ENCODE measurements at regions not wholly inside any gene's neighbourhood (a gene's known extent, or its start where the extent isn't known, plus 50 kb on each side); places are given as distances from the start of the nearest gene placed in this dataset.

GRCh38 chr5:33306758-33307157 is 134.0 kb upstream of the TARS1 start:
- no peak for DNase-seq

DNA sequence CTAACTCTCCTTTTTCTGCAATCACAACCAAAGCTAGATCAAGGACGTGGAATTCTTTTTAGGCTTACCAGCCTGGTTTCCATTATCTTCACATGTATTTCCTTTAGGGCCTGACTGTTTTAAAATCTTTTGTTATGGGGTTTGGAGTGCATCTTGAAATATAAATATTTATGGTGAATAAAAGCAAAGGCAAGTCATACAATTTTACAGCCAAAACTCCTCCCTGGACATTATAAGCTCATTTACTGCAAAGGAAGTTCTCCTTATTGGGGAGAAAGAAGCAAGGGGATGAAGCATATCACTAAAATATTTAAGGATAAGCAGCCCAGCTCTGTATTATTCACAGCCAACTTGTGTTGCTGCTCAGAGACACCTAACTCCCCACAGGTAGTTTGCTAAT is 132.2 kb upstream of the TARS1 start:
- no peak for DNase-seq

GRCh38 chr5:33309068-33309467 is 131.7 kb upstream of the TARS1 start:
- no peak for DNase-seq

DNA sequence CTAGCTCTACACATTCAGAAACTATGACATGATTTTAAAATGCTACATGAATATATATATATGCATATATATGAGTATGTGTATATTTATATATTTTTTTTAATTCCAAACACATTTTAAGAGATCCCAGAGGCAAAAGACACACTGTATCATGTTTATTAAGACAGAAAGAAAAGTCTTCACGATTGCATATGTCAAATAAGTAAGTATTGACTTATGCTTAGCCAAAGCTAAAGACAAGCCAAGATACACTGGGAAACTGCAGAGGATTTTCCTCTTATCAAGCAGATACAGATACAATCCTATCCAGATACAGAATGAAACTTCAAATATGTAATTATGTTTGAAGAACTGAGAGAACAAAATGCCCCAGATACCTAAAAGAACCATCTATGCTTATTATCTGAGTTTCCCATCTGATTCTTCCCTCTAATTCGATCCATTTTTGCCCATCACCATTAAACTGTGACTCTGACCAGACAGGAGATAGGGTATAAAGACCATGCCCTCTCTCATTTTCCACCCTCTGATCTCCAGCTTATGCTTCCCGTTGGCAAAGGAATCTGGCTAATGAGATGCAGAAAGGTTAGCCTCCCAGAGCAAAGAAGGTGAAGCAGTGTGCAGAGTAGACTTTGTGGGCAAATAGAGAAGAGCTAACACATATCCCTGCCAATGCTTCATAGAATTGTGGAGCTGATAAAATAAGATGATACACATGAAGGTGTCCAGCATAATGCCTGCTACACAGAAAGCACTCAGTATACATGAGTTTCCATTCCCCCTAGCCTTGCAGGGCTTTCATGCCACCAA is 131.0 kb upstream of the TARS1 start:
- DNase-seq: no peak

DNA sequence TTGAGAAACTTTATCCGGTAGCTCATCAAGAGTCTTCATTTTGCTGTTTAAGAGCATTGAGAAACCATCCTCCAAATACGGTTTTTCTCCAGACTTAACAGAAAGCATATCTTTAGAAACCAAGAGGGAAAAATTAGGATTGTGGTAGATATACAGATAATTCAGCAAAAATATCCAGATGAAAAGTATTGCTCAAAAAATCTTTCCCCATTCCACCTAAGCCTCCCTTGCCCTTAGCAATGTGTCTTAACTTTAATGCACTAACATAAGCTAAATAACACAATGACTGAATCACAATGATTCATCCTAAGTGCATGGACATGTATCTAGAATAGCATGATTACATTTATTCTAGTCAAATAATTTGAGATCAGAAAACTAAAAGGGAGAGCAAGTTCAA is 130.3 kb upstream of the TARS1 start:
- no peak for DNase-seq

DNA sequence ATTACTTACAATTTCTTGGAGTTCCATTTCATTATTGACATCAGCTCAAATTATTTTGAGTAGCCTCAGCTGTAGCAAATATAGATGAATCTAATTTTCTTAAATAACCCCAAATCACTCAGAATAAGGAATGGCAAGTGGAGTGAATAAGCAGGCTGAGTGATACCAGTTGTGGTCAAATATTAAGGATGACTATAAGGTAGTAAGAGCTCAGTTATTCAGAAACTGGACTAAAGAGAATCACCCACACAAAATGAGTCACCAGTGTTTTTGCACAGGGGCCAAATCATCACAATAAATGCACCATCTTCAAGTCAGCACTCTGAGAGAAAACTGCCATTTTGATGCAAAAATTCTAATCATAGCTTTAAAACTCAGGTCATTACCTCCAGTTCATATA is 128.9 kb upstream of the TARS1 start:
- no peak for DNase-seq

DNA sequence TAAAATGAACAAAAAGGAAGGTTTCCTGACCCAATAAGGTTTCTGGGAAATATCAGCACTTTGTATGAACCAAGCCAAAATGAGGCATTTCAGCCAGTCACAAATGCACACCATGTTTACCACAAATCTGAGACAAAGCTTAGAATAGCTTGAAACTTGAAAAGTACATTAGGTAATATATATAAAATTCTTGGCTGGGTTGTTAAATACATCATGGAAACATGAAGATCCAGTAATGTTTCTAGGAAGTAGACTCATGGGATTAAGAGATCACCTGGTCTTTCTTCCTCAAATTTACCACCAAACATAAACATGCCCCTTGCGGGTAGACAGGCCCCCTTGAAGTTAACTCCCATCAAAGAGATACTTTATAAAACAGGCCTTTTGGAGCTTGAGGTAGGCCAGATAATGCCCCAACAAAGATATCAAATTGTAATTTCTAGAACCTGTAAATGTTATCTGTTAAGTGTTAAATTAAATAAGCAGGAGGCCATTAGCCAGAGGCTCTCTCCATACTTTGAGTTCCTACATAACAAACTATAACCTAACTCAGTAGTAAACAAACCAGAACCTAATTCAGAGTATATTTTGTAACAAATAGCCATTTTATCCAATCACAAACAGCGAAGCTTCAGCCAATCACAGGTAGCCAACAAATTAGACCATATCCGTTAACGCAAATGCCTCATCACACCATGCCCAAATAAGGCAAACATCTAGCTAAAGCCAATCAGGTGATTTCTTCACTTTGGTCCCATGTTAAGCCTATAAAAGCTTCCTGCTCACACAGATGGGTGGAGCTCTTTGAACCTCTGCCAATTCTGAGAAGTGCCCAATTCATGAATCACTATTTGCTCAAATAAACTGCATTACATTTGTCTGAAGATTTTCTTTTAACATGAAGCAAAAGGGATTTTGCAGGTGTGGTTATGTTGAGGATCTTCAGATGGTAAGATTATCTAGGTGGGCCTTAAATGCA is 127.9 kb upstream of the TARS1 start:
- no peak for DNase-seq

DNA sequence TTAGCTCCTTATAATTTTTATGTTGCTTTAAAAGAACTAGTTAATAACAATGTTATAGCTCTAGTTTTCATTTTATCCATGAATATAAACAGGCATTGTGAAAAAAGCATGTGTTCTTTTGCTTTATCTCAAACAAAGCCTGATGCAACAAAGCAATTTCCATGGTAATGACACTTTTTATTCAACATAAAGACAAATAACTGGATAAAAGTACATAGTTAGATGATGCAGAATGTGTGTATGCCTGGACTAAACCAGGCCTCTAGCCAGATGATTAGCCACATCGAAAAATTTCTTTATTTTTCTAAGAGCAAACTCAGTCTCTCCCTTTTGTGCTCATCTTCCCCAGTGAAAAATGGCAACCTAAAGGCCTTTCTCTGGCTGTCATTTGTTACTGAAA is 125.6 kb upstream of the TARS1 start:
- DNase-seq: no peak

DNA sequence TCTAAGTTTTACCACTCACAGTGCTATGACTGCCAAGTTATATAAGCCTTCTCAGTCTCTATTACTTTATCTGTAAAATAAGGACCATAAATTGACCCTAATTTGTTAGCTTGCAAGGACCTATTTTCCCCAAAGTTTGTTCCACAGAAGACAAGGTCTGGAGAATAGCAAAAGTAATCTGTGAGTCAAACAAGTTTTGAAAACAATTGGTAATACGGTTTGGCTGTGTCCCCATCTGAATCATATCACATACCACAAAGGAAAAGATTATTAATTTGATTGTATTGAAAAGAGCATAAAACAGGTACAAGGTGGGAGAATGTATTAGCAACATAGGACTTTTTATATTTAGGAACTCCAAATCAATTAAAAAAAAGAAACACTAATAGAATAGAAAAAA is 124.0 kb upstream of the TARS1 start:
- DNase-seq: no peak

DNA sequence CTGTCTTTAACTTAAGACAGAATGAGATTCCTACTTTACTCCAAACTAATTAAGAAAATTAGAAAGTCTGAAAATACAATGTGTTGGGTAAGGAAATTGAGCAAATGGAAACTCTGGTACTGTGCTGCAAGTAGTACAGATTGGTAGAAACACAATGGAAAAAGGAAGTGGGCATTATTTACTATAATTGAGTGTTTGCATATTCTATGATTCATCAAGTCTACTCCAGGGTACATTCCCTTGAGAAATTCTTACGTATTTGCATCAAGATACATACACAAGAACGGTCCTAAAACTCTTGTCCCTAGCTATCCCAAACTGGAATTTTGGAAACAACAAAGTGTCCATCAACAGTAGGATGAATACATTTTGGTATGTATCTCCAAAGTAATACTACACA is 123.5 kb upstream of the TARS1 start:
- no peak for DNase-seq

DNA sequence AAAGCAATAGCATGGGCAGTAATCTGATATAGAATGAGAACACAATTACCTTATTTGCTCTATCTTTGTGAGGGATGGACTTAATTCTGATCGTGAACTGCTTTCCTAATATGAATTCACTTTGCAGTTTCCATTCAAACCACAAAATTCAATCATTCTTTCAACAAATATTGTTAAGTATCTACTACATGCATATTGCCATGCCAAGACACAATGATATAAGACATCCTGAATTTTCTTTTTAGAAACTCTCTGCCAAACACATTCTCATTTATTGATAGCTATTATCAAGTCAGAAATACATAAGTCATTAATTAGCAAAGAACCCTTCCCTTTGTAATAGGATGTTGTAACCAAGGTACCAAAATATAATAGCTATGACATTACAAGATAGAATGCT is 121.6 kb upstream of the TARS1 start:
- no peak for DNase-seq

- DNase-seq: no peak
These were observed 120.9 kb upstream of the TARS1 start for GRCh38 chr5:33319841-33320240.

GRCh38 chr5:33321026-33321425 is 119.7 kb upstream of the TARS1 start:
- no peak for DNase-seq

GRCh38 chr5:33322632-33323031 is 118.1 kb upstream of the TARS1 start:
- no peak for DNase-seq

DNA sequence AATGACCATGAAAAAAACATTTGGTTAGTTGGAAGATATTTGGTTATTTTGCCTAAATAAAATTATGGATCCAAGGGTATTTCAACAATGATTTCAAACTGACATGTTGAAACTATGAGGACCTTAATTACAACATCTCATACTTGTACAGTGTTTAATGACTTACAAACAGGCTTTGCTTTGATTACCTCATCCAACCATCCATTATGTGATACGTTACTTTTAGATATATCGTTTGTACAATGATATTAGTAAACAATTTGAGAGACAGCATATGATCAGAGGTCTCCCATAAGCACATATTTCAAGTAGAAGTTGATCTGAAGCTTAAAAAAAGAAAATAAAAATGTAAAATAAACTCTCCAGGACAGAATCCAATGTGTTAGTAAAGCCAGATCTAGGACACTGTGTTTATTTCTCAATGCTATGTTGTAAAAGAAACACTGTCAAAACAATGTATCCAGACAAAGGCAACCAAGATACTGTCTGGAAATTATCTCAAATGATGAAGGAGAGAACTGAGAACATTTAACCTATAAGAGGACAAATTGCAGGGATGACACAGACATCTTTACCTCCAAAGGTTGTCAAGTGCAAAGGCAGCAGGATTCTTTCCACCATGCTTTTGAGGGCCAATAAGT is 116.0 kb upstream of the TARS1 start:
- no peak for DNase-seq

GRCh38 chr5:33328818-33329217 is 111.9 kb upstream of the TARS1 start:
- DNase-seq: no peak

DNA sequence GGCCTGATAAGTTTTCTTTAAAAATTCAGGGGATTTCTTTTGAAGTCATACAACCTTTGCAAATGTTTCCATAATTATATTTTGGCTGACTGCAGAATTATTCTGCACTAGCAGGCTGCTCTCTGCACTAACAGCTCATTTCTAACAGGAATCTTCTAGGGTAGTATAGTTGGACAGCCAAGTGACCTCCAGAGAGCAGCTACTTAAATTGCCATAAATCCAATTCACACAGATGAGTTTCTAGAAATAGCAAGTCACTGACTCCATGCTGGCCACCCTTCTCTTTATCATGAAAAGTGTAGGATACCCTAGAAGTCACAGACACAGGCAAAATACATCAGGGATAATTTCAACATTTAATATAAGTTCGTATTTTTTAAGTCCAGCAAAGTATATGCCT is 110.9 kb upstream of the TARS1 start:
- DNase-seq: no peak

DNA sequence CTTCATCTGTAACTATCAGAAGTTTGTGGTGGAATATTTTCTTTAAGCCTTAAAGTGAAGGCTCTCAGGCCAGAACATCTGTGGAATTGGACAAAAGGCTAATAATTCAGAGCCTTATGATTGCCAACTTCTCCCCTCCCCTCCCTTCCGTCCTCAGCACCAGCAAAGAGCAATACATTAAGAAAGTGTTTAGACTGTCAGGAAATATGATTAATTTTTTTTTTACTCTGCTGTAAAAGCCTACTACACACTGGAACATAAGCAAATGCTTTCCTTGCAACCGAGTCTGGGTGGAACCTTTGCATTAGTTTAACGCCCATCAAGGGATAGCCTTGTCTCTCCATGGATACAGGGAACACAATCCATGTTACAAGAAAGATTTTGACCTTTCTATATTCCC is 110.3 kb upstream of the TARS1 start:
- no peak for DNase-seq

- no peak for DNase-seq
These were observed 109.8 kb upstream of the TARS1 start for GRCh38 chr5:33330992-33331391.

DNA sequence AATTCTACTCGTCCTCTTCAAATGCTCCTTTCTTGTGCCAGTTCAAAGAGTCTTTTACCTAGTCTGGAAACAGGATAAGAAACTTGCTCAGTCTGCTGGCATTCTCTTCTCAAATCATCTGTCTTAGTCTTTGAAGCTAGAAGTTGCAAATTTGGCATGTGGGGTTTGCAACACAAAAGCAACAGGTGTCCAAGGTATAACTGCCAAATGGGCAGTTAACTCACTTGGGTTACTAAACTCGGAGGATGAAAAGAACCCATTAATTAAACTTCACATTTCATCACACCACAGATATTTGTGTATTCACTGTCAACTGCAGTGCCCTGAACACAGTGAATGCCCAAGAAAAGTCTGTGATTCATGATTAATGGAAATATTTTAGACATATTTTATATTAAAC is 108.0 kb upstream of the TARS1 start:
- DNase-seq: no peak

GRCh38 chr5:33334829-33335228 is 105.9 kb upstream of the TARS1 start:
- no peak for DNase-seq

DNA sequence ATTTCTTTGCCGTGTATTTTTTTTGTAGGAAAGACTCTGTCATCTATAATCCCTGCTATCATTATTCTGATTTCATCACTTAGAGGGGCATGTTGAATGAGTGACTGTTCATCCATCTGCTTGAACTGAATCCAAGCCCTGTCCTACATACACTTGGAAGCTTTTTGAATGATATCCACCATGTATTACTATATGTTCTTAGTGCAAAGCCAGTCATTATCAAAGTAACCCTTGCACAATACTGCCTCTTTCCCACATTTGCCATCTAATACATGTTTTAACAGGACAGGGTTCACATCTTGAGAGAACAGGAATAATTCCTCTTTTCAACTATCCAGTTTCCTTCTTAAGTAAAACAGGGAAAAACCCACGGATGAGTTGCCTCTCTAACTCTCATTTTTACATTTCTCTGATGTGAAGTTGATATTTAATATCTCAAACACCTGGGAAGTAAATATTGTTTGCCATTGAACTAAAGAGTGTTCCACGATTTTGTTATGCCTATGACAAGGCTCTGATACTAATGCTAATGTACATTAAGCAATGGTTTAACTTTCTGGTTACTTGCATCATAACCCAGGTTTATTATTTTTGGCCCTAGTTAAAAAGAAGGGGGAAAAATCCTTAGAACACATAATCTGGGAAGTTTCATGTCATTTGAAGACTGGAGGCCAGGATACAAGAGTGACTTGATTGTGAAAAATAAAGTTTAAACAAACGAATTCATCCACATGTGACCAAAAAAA is 103.7 kb upstream of the TARS1 start:
- no peak for DNase-seq

GRCh38 chr5:33337637-33337992 is 103.2 kb upstream of the TARS1 start:
- DNase-seq: no peak
